Liver (tissue), 8 donors: ENCODE measurements at regions not wholly inside any gene's neighbourhood (a gene's known extent, or its start where the extent isn't known, plus 50 kb on each side); places are given as distances from the start of the nearest gene placed in this dataset.
A peak's percentile ranks its signal among the peaks of the same experiment; 100 is the strongest.

Experiments
- DNase-seq: peaks from one replicate; pipeline ENCODE4 v3.0.0-alpha.2; 2017; ENCODE audit warnings: low spot score
- H3K27ac ChIP-seq, 2 donors: one replicate each; pipeline ENCODE4 v1.7.0; 2013; ENCODE audit warnings: inconsistent platforms in 2 of 2, low read length in 2 of 2, control low read depth in 1 of 2, low read depth in 1 of 2, mild to moderate bottlenecking in 1 of 2
- H3K27me3 ChIP-seq, 4 donors: one replicate each; pipeline versions ENCODE4 v1.6.1 to v1.7.0; 2013; ENCODE audit warnings: low read length in 3 of 4, inconsistent platforms in 1 of 4, mild to moderate bottlenecking in 1 of 4, moderate library complexity in 1 of 4; ENCODE audit not compliant: control insufficient read depth in 4 of 4, insufficient read depth in 4 of 4
- H3K36me3 ChIP-seq, 4 donors: one replicate each; pipeline versions ENCODE4 v1.6.1 to v1.7.0; 2013; ENCODE audit warnings: low read length in 3 of 4, mild to moderate bottlenecking in 3 of 4, low read depth in 1 of 4, moderate library complexity in 1 of 4; ENCODE audit not compliant: control insufficient read depth in 4 of 4, insufficient read depth in 3 of 4
- H3K4me1 ChIP-seq, 4 donors: one replicate each; pipeline versions ENCODE4 v1.6.1 to v1.7.0; 2013; ENCODE audit warnings: low read length in 3 of 4, mild to moderate bottlenecking in 3 of 4, moderate library complexity in 1 of 4; ENCODE audit not compliant: control insufficient read depth in 4 of 4, insufficient read depth in 4 of 4
- H3K4me3 ChIP-seq, 3 donors: one replicate each; pipeline versions ENCODE4 v1.6.1 to v1.7.0; 2013; ENCODE audit warnings: low read length in 3 of 3, control low read depth in 1 of 3, low read depth in 1 of 3, mild to moderate bottlenecking in 1 of 3
- H3K9ac ChIP-seq, 2 donors: one replicate each; pipeline ENCODE4 v1.7.0; 2013; ENCODE audit warnings: low read length in 2 of 2, mild to moderate bottlenecking in 2 of 2, moderate library complexity in 2 of 2, control low read depth in 1 of 2, low read depth in 1 of 2
- H3K9me3 ChIP-seq, 4 donors: one replicate each; pipeline versions ENCODE4 v1.6.1 to v1.7.0; 2013; ENCODE audit warnings: low read length in 3 of 4; ENCODE audit not compliant: control insufficient read depth in 4 of 4
- EGR1 ChIP-seq, 2 donors: IDR thresholded peaks; 2 replicates each; pipeline ENCODE4 v1.6.1; 2016 to 2018; ENCODE audit warnings: antibody characterized with exemption in 2 of 2, low read depth in 2 of 2
- FOXA1 ChIP-seq: IDR thresholded peaks from 2 replicates; pipeline ENCODE4 v1.6.1; 2016; ENCODE audit warnings: antibody characterized with exemption
- FOXA2 ChIP-seq: IDR thresholded peaks from 2 replicates; pipeline ENCODE4 v1.6.1; 2016; ENCODE audit warnings: antibody characterized with exemption
- GABPA ChIP-seq, 2 donors: IDR thresholded peaks in 1 of 2; conservative IDR thresholded peaks in 1 of 2; 2 replicates each; pipeline ENCODE4 v1.6.1; 2016; ENCODE audit warnings: antibody characterized with exemption in 2 of 2, mild to moderate bottlenecking in 1 of 2, moderate library complexity in 1 of 2
- HNF4A ChIP-seq, 2 donors: conservative IDR thresholded peaks; 2 replicates each; pipeline ENCODE4 v1.6.1; 2016; ENCODE audit warnings: antibody characterized with exemption in 2 of 2, mild to moderate bottlenecking in 2 of 2
- NR2F2 ChIP-seq: IDR thresholded peaks from 2 replicates; pipeline ENCODE4 v1.6.1; 2016; ENCODE audit warnings: antibody characterized with exemption
- RXRA ChIP-seq, 2 donors: IDR thresholded peaks; 2 replicates each; pipeline ENCODE4 v1.6.1; 2017 to 2018; ENCODE audit warnings: antibody characterized with exemption in 2 of 2, mild to moderate bottlenecking in 1 of 2
- SP1 ChIP-seq: IDR thresholded peaks from 2 replicates; pipeline ENCODE4 v1.6.1; 2018; ENCODE audit warnings: antibody characterized with exemption, mild to moderate bottlenecking
- TAF1 ChIP-seq: conservative IDR thresholded peaks from 2 replicates; pipeline ENCODE4 v1.6.1; 2016; ENCODE audit warnings: antibody characterized with exemption, mild to moderate bottlenecking
- YY1 ChIP-seq: IDR thresholded peaks from 2 replicates; pipeline ENCODE4 v1.6.1; 2016; ENCODE audit warnings: antibody characterized with exemption, mild to moderate bottlenecking
- WGBS: extraction: QIAGEN DNeasy Blood & Tissue Kit; methylation state at CpG from one replicate; pipeline ENCODE4 v1.1.7; 2013; 5-methylcytosine and 5-hydroxymethylcytosine counted together
- TF ChIP-seq, protein P1 (sequence below): IDR thresholded peaks from 2 replicates; pipeline ENCODE4 v1.6.1; 2016; ENCODE audit warnings: antibody characterized with exemption, mild to moderate bottlenecking
- TF ChIP-seq, protein P2 (sequence below): IDR thresholded peaks from 2 replicates; pipeline ENCODE4 v1.6.1; 2016; ENCODE audit warnings: antibody characterized with exemption
- TF ChIP-seq, protein P3 (sequence below): fragments of 150-350 bp; IDR thresholded peaks from 2 replicates; pipeline ENCODE4 v1.5.1; 2017; ENCODE audit warnings: improper control_type of control experiment, low read depth, low read length; ENCODE audit not compliant: missing input control
- TF ChIP-seq, protein P4 (sequence below): IDR thresholded peaks from 2 replicates; pipeline ENCODE4 v1.6.1; 2016; ENCODE audit warnings: antibody characterized with exemption
- TF ChIP-seq, protein P5 (sequence below): IDR thresholded peaks from 2 replicates; pipeline ENCODE4 v1.6.1; 2016; ENCODE audit warnings: antibody characterized with exemption
- donor health status: healthy.
- donor health status: healthy.
- donor health status: healthy.
- donor health status: healthy.
- donor health status: healthy.

DNA sequence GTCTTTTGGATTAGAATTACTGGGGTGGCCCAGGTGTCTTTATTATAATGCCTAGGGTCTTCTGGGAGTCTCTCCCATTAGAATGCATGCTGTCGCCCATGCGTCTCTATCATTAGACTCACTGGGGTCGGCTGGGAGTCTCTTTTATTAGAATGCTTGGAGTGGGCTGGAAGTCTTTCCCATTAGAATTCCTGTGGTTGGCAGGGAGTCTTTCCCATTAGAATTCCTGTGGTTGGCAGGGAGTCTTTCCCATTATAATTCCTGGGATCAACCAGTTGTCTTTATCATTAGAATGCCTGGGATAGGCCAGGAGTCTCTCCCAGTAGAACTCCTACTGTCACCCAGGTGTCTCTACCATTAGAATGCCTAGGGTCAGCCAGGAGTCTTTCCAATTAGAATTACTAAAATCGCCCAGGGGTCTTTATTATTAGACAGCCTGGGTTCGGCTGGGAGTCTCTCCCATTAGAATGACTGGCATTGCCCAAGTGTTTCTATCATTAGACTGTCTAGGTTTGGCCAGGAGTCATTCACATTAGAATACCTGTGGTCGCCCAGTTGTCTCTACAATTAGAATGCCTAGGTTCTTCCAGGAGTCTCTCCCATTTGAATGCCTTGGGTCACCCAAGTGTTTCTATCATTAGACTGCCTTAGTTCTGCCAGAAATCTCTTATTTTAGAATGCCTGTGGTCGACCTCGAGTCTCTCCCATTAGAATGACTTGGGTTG lies 1558.5 kb downstream of the UQCRFS1 start:
- Histone ChIP-seq H3K9me3 (peaks cover 2 to 15% (median 14%) of the 10 kb centered on the region in 4 donors), H3K4me1 (no peaks in the 10 kb centered on the region), H3K36me3 (no peaks in the 10 kb centered on the region), H3K9ac (no peak overlapping the region), H3K27me3 (no peaks in the 10 kb centered on the region), H3K4me3 (no peak overlapping the region), H3K27ac (no peak overlapping the region)
- TF ChIP-seq, protein P1, sequence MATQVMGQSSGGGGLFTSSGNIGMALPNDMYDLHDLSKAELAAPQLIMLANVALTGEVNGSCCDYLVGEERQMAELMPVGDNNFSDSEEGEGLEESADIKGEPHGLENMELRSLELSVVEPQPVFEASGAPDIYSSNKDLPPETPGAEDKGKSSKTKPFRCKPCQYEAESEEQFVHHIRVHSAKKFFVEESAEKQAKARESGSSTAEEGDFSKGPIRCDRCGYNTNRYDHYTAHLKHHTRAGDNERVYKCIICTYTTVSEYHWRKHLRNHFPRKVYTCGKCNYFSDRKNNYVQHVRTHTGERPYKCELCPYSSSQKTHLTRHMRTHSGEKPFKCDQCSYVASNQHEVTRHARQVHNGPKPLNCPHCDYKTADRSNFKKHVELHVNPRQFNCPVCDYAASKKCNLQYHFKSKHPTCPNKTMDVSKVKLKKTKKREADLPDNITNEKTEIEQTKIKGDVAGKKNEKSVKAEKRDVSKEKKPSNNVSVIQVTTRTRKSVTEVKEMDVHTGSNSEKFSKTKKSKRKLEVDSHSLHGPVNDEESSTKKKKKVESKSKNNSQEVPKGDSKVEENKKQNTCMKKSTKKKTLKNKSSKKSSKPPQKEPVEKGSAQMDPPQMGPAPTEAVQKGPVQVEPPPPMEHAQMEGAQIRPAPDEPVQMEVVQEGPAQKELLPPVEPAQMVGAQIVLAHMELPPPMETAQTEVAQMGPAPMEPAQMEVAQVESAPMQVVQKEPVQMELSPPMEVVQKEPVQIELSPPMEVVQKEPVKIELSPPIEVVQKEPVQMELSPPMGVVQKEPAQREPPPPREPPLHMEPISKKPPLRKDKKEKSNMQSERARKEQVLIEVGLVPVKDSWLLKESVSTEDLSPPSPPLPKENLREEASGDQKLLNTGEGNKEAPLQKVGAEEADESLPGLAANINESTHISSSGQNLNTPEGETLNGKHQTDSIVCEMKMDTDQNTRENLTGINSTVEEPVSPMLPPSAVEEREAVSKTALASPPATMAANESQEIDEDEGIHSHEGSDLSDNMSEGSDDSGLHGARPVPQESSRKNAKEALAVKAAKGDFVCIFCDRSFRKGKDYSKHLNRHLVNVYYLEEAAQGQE = no peak
- TF ChIP-seq, protein P2, sequence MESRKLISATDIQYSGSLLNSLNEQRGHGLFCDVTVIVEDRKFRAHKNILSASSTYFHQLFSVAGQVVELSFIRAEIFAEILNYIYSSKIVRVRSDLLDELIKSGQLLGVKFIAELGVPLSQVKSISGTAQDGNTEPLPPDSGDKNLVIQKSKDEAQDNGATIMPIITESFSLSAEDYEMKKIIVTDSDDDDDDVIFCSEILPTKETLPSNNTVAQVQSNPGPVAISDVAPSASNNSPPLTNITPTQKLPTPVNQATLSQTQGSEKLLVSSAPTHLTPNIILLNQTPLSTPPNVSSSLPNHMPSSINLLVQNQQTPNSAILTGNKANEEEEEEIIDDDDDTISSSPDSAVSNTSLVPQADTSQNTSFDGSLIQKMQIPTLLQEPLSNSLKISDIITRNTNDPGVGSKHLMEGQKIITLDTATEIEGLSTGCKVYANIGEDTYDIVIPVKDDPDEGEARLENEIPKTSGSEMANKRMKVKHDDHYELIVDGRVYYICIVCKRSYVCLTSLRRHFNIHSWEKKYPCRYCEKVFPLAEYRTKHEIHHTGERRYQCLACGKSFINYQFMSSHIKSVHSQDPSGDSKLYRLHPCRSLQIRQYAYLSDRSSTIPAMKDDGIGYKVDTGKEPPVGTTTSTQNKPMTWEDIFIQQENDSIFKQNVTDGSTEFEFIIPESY = no peak
- DNase-seq = no peak
- 59% methylated on average over 8 of the region's 8 CpGs for WGBS

DNA sequence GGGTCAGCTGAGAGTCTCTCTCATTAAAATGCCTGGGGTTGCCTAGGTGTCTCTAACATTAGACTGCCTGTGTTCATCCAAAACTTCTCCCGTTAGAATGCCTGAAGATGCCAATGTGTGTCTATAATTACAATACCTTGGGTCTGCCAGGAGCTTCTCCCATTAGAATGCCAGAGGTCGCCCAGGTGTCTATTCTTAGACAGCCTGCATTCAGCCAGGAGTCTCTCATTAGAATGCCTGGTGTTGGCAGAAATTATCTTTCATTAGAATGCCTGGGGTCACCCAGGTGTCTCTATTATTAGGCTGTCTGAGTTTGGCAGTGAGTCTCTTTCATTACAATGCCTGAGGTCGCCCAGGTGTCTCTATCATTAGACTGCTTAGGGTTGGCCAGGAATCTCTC lies 1560.2 kb downstream of the UQCRFS1 start:
- Histone ChIP-seq H3K27ac (no peak overlapping the region), H3K4me1 (no peaks in the 10 kb centered on the region), H3K36me3 (no peaks in the 10 kb centered on the region), H3K9ac (no peak overlapping the region), H3K27me3 (no peaks in the 10 kb centered on the region), H3K4me3 (no peak overlapping the region), H3K9me3 (peaks cover 2 to 8% (median 2%) of the 10 kb centered on the region in 4 donors)
- DNase-seq = peak; percentile 6
- 44% methylated on average over 3 of the region's 3 CpGs for WGBS
- TF ChIP-seq NR2F2 (no peak), HNF4A (conservative IDR thresholded peaks at IDR 0.05) (no peak), YY1 (no peak), FOXA2 (no peak), GABPA (IDR thresholded peaks at IDR 0.05 in 1 of 2, conservative IDR thresholded peaks at IDR 0.05 in 1 of 2) (no peak), TAF1 (no peak), EGR1 (IDR thresholded peaks at IDR 0.05; ENCODE audit: low read depth in 2 of 2) (no peak), RXRA (IDR thresholded peaks at IDR 0.05) (no peak), SP1 (no peak), FOXA1 (no peak)
- TF ChIP-seq, protein P3, sequence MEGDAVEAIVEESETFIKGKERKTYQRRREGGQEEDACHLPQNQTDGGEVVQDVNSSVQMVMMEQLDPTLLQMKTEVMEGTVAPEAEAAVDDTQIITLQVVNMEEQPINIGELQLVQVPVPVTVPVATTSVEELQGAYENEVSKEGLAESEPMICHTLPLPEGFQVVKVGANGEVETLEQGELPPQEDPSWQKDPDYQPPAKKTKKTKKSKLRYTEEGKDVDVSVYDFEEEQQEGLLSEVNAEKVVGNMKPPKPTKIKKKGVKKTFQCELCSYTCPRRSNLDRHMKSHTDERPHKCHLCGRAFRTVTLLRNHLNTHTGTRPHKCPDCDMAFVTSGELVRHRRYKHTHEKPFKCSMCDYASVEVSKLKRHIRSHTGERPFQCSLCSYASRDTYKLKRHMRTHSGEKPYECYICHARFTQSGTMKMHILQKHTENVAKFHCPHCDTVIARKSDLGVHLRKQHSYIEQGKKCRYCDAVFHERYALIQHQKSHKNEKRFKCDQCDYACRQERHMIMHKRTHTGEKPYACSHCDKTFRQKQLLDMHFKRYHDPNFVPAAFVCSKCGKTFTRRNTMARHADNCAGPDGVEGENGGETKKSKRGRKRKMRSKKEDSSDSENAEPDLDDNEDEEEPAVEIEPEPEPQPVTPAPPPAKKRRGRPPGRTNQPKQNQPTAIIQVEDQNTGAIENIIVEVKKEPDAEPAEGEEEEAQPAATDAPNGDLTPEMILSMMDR = no peak
- TF ChIP-seq, protein P1 = no peak
- TF ChIP-seq, protein P4, sequence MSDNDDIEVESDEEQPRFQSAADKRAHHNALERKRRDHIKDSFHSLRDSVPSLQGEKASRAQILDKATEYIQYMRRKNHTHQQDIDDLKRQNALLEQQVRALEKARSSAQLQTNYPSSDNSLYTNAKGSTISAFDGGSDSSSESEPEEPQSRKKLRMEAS = no peak
- TF ChIP-seq, protein P5, sequence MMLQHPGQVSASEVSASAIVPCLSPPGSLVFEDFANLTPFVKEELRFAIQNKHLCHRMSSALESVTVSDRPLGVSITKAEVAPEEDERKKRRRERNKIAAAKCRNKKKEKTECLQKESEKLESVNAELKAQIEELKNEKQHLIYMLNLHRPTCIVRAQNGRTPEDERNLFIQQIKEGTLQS = no peak
